Mesendoderm (in vitro differentiated cells): ENCODE measurements at regions not wholly inside any gene's neighbourhood (a gene's known extent, or its start where the extent isn't known, plus 50 kb on each side); places are given as distances from the start of the nearest gene placed in this dataset.

Experiments
- DNase-seq: peaks from one replicate; pipeline ENCODE4 v3.0.0; 2013
- H2AK5ac ChIP-seq: 2 replicates; pipeline ENCODE4 v1.6.1; 2013; ENCODE audit warnings: low read length, inconsistent platforms
- H2BK120ac ChIP-seq: 2 replicates; pipeline ENCODE4 v1.6.1; 2013; ENCODE audit warnings: low read depth, mild to moderate bottlenecking, low read length, moderate library complexity, mixed read lengths
- H2BK15ac ChIP-seq: replicated peaks from 2 replicates; pipeline ENCODE4 v1.6.1; 2013; ENCODE audit warnings: low read depth, mild to moderate bottlenecking, moderate library complexity
- H2BK5ac ChIP-seq: 2 replicates; pipeline ENCODE4 v1.6.1; 2013; ENCODE audit warnings: low read length, inconsistent platforms
- H3K18ac ChIP-seq: 2 replicates; pipeline ENCODE4 v1.6.1; 2013; ENCODE audit warnings: mild to moderate bottlenecking, low read length, mixed read lengths
- H3K23ac ChIP-seq: one replicate; pipeline ENCODE4 v1.6.1; 2013; ENCODE audit warnings: low read length
- H3K27ac ChIP-seq: 2 replicates; pipeline ENCODE4 v1.5.1; 2013; ENCODE audit warnings: low read depth, mild to moderate bottlenecking, inconsistent platforms, low read length, moderate library complexity
- H3K27me3 ChIP-seq: 2 replicates; pipeline ENCODE4 v1.6.1; 2013; ENCODE audit warnings: low read length, control low read depth, mild to moderate bottlenecking, inconsistent platforms; ENCODE audit not compliant: insufficient read depth, poor library complexity
- H3K36me3 ChIP-seq: 2 replicates; pipeline ENCODE4 v1.6.1; 2013; ENCODE audit warnings: low read length, inconsistent platforms; ENCODE audit not compliant: control insufficient read depth, insufficient read depth
- H3K4ac ChIP-seq: one replicate; pipeline ENCODE4 v1.6.1; 2013; ENCODE audit warnings: low read depth, mild to moderate bottlenecking, low read length, moderate library complexity
- H3K4me1 ChIP-seq: 2 replicates; pipeline ENCODE4 v1.6.1; 2013; ENCODE audit warnings: low read depth, low read length, inconsistent platforms; ENCODE audit not compliant: control insufficient read depth
- H3K4me2 ChIP-seq: 2 replicates; pipeline ENCODE4 v1.6.1; 2013; ENCODE audit warnings: low read length
- H3K4me3 ChIP-seq: 2 replicates; pipeline ENCODE4 v1.5.1; 2013; ENCODE audit warnings: mild to moderate bottlenecking, low read length
- H3K56ac ChIP-seq: one replicate; pipeline ENCODE4 v1.6.1; 2013; ENCODE audit warnings: low read length
- H3K79me1 ChIP-seq: 2 replicates; pipeline ENCODE4 v1.6.1; 2013; ENCODE audit warnings: low read length, inconsistent platforms
- H3K79me2 ChIP-seq: 2 replicates; pipeline ENCODE4 v1.6.1; 2013; ENCODE audit warnings: mild to moderate bottlenecking, low read length; ENCODE audit not compliant: control insufficient read depth, insufficient read depth
- H3K9ac ChIP-seq: 2 replicates; pipeline ENCODE4 v1.6.1; 2013; ENCODE audit warnings: low read length, inconsistent platforms
- H4K5ac ChIP-seq: one replicate; pipeline ENCODE4 v1.6.1; 2013; ENCODE audit warnings: low read length
- H4K8ac ChIP-seq: one replicate; pipeline ENCODE4 v1.6.1; 2013; ENCODE audit warnings: low read depth, mild to moderate bottlenecking, control low read depth, low read length, moderate library complexity
- WGBS: extraction: QIAGEN DNeasy Blood & Tissue Kit; methylation state at CpG from one replicate; pipeline ENCODE4 v1.1.7; 2013; ENCODE audit warnings: low lambda C conversion rate, missing lambda C conversion rate; ENCODE audit not compliant: insufficient coverage; ENCODE audit errors: extremely low coverage; 5-methylcytosine and 5-hydroxymethylcytosine counted together

DNA sequence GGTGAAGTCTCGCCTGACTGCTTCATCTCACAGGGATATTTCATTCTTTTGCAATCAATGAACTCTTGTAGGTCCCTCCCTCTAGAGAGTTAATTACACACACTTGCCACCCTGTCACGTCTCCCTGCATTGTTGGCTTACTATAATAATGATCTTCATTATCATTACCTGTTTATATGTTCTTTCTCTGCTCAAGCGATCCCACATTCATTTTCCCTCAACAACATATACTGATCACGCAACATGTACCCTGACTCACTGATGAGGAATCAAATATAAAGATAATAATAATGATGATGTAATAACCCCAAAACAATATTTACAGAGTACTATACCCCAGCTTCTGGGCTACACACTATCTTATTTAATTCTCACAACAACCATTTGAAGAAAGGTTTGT is 88.5 kb downstream of the FEM1C start:
- Histone ChIP-seq H3K23ac (no peak overlapping the region), H4K8ac (no peak overlapping the region), H3K4me2 (no peak overlapping the region), H3K56ac (no peak overlapping the region), H3K36me3 (no peaks in the 10 kb centered on the region), H3K27me3 (no peaks in the 10 kb centered on the region), H2BK120ac (no peak overlapping the region), H3K18ac (no peak overlapping the region), H3K4me3 (no peak overlapping the region), H3K9ac (no peak overlapping the region), H2BK5ac (no peak overlapping the region), H3K79me1 (no peaks in the 10 kb centered on the region), H2AK5ac (no peak overlapping the region), H3K4ac (no peak overlapping the region), H2BK15ac (no peak overlapping the region), H3K27ac (no peak overlapping the region), H4K5ac (no peak overlapping the region), H3K79me2 (no peaks in the 10 kb centered on the region), H3K4me1 (no peaks in the 10 kb centered on the region)
- no CpG with 5 or more reads among the region's 4 CpGs for WGBS
- no peak for DNase-seq

DNA sequence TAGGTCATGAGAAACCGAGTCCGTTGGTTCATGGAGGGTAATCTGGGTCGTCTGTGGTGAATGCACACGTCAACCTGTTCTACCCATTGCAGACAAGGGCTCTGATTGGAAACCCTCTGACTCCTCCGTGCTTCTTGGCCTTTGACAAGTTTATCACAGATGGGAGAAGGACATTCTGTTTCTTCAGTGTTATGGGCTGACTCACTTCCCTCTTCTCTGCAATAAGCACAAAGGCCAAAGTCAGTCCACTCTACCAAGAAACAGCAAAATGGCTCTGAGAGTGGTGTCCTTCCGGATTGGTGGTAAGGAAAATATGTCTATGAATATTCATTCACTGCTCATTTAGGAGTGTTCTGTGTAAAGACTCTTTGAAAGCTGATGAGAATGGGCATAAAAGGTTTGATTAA is 89.3 kb downstream of the FEM1C start:
- H3K4me3 ChIP-seq = no peak overlapping the region
- WGBS = no CpG with 5 or more reads among the region's 6 CpGs

DNA sequence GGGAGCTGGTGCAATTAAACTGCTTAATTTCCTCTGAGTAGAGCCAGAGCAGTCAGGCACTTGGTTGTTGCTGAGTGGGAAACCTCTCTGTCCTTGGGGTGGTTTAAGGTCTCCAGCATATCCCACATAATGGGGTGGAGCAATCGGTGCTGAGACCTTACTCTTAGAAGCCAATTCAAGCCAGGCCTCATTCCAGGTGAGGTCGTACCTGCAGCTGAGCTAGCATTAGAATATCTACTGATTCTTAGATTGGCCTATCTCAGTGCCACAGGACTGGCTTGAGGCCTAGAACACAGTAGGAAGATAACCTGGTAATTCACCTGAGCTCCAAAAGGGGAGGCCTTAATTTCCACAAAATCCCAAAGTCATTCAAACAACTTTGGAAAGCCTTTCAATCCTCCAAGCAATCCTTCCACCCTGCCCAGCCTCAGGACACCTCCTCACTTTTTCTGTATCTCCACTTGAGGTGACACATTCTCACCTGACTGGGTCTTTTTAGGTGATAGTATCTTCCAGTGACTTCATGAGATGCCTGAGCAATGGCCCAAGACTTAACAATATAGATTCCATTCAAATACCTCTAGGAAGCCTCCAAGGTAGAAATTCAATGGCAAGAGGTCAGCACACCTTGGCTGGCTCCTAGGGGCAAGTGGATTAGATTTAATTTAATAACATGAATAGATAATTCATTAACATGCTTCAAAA is 91.0 kb downstream of the FEM1C start:
- Histone ChIP-seq H3K4ac (no peak overlapping the region), H3K23ac (no peak overlapping the region), H2BK5ac (no peak overlapping the region), H3K79me1 (no peaks in the 10 kb centered on the region), H2AK5ac (no peak overlapping the region), H3K36me3 (no peaks in the 10 kb centered on the region), H4K5ac (no peak overlapping the region), H3K27ac (no peak overlapping the region), H2BK120ac (no peak overlapping the region), H3K18ac (no peak overlapping the region), H4K8ac (no peak overlapping the region), H3K4me1 (peaks cover 4% of the 10 kb centered on the region), H3K9ac (no peak overlapping the region), H3K56ac (no peak overlapping the region), H3K4me2 (no peak overlapping the region), H3K4me3 (no peak overlapping the region), H3K27me3 (no peaks in the 10 kb centered on the region), H2BK15ac (no peak overlapping the region), H3K79me2 (no peaks in the 10 kb centered on the region)
- WGBS = no CpG with 5 or more reads among the region's 2 CpGs
- peak; percentile 90 for DNase-seq

More for the DNA sequence above, 89.3 kb downstream of the FEM1C start:
- Histone ChIP-seq H2BK120ac (no peak overlapping the region), H4K5ac (no peak overlapping the region), H3K23ac (no peak overlapping the region), H2BK5ac (no peak overlapping the region), H3K79me1 (no peaks in the 10 kb centered on the region), H3K9ac (no peak overlapping the region), H3K56ac (no peak overlapping the region), H4K8ac (no peak overlapping the region), H3K18ac (no peak overlapping the region), H3K36me3 (no peaks in the 10 kb centered on the region), H3K4me2 (no peak overlapping the region), H3K4me1 (peaks cover 3% of the 10 kb centered on the region), H3K27me3 (no peaks in the 10 kb centered on the region), H3K79me2 (no peaks in the 10 kb centered on the region), H2BK15ac (no peak overlapping the region), H3K4ac (no peak overlapping the region), H2AK5ac (no peak overlapping the region), H3K27ac (no peak overlapping the region)
- DNase-seq = no peak

DNA sequence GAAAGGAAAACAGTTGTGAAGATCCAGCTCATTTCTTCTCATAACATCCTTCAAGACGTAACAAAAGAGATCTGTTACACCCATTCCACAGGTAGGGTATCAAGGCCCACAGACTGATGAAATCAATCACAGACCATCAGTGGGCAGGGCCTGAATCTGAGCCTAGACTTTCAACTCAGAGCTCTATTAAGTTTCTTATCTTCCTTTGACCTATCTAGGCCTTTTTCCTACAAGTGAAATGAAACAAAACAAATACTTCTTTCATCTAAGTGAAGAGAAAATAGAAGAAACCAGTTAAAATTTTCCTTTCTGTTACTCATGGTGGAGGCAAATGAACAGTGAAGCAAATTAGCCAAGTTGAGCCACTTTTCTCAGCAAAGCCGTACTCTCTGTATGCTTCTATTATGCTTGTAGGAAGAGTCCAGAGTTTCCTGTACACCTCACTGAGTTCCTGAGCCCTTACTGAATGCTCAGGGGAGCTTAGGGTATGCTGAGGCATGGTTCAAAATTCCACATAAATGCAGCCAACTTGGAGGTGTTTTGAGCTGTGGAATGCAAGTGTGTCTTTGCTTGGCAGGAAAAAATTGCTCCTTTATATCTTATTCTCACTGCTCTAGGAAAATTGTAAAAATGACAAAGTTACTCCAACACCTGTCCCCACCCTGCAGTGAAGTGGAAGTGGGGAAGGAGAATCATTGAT is 91.9 kb downstream of the FEM1C start:
- WGBS = no CpG with 5 or more reads among the region's 2 CpGs
- Histone ChIP-seq H2BK15ac (no peak overlapping the region), H3K4ac (no peak overlapping the region), H2BK5ac (no peak overlapping the region), H3K4me2 (no peak overlapping the region), H2AK5ac (no peak overlapping the region), H3K79me2 (no peaks in the 10 kb centered on the region), H3K27me3 (no peaks in the 10 kb centered on the region), H3K56ac (no peak overlapping the region), H3K18ac (no peak overlapping the region), H3K23ac (no peak overlapping the region), H3K4me1 (peaks cover 4% of the 10 kb centered on the region), H3K36me3 (no peaks in the 10 kb centered on the region), H4K8ac (no peak overlapping the region), H4K5ac (no peak overlapping the region), H3K9ac (no peak overlapping the region), H3K27ac (no peak overlapping the region), H3K4me3 (no peak overlapping the region), H2BK120ac (no peak overlapping the region), H3K79me1 (no peaks in the 10 kb centered on the region)
- no peak for DNase-seq

DNA sequence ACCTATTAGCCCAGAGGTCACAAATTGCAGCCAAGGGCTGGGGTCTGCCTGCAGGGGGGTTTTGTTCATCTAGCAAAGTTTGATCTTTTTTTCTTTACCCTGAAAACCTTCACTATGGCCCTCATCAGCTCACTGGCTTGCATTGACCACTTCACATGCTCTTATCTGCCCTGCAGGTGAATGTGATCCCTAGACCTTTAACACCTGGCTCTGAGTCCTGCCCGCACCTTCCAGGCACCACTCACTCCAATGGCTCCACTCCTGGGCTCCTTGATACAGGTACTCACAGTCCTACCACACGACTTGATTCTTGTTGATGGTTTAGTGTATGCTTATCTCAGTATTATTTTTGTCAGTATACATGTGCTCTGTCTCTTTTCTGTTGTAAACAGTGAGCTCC is 92.5 kb downstream of the FEM1C start:
- no CpG with 5 or more reads among the region's 2 CpGs for WGBS
- no peak for DNase-seq
- no peaks in the 10 kb centered on the region for H3K79me2 ChIP-seq

More for the DNA sequence above, 92.5 kb downstream of the FEM1C start:
- Histone ChIP-seq H3K18ac (no peak overlapping the region), H2AK5ac (no peak overlapping the region), H3K9ac (no peak overlapping the region), H4K8ac (no peak overlapping the region), H4K5ac (no peak overlapping the region), H3K4ac (no peak overlapping the region), H3K36me3 (no peaks in the 10 kb centered on the region), H3K4me3 (no peak overlapping the region), H3K23ac (no peak overlapping the region), H2BK5ac (no peak overlapping the region), H3K56ac (no peak overlapping the region), H3K27ac (no peak overlapping the region), H3K4me2 (no peak overlapping the region), H2BK120ac (no peak overlapping the region), H3K27me3 (no peaks in the 10 kb centered on the region), H2BK15ac (no peak overlapping the region), H3K79me1 (no peaks in the 10 kb centered on the region), H3K4me1 (peaks cover 4% of the 10 kb centered on the region)
